SU-DHL-6 (cell line): ENCODE measurements at regions not wholly inside any gene's neighbourhood (a gene's known extent, or its start where the extent isn't known, plus 50 kb on each side); places are given as distances from the start of the nearest gene placed in this dataset.

ENCODE experiments used
- H2AFZ ChIP-seq: fragments of 200-600 bp; sonication (generic); 2 replicates; pipeline ENCODE4 v1.6.1; 2014; ENCODE audit warnings: low read depth, mild to moderate bottlenecking, moderate library complexity, mixed read lengths, antibody characterized with exemption, low read length; ENCODE audit not compliant: severe bottlenecking
- H3F3A ChIP-seq: fragments of 200-600 bp; shearing (Covaris generic); 2 replicates; pipeline ENCODE4 v1.6.0; 2016; ENCODE audit warnings: antibody characterized with exemption, mild to moderate bottlenecking; ENCODE audit not compliant: insufficient read depth
- H3K27ac ChIP-seq: fragments of 200-600 bp; sonication (generic); 2 replicates; pipeline ENCODE4 v1.5.1; 2016; ENCODE audit warnings: low read depth, mild to moderate bottlenecking, low read length, moderate library complexity, mixed read lengths
- H3K27me3 ChIP-seq: fragments of 200-600 bp; sonication (generic), shearing (Covaris generic); 2 replicates; pipeline ENCODE4 v1.6.0; 2014; ENCODE audit warnings: mild to moderate bottlenecking, low read length
- H3K36me3 ChIP-seq: fragments of 200-600 bp; sonication (generic); 2 replicates; pipeline ENCODE4 v1.6.1; 2014; ENCODE audit warnings: mild to moderate bottlenecking, low read length, mixed read lengths
- H3K4me2 ChIP-seq: fragments of 300-600, 200-600 bp; shearing (Covaris generic), sonication (generic); 2 replicates; pipeline ENCODE4 v1.6.0; 2014; ENCODE audit warnings: low read length, low read depth, mild to moderate bottlenecking; ENCODE audit not compliant: poor library complexity, severe bottlenecking
- H3K4me3 ChIP-seq: fragments of 200-600 bp; sonication (generic); 2 replicates; pipeline ENCODE4 v1.5.1; 2014; ENCODE audit warnings: antibody characterized with exemption, low read length, mild to moderate bottlenecking, mixed read lengths; ENCODE audit not compliant: insufficient read depth, poor library complexity, severe bottlenecking
- H3K79me2 ChIP-seq: fragments of 200-600 bp; sonication (generic); 2 replicates; pipeline ENCODE4 v1.6.1; 2014; ENCODE audit warnings: mild to moderate bottlenecking, low read length, moderate library complexity; ENCODE audit not compliant: insufficient read depth
- H3K9ac ChIP-seq: fragments of 200-600 bp; sonication (generic); 2 replicates; pipeline ENCODE4 v1.7.0; 2014; ENCODE audit warnings: mild to moderate bottlenecking, low read length
- H3K9me2 ChIP-seq: fragments of 200-600 bp; sonication (generic); replicated peaks from 2 replicates; pipeline ENCODE4 v1.6.1; 2014; ENCODE audit warnings: low read length; ENCODE audit not compliant: insufficient read depth
- H3K9me3 ChIP-seq: fragments of 200-600 bp; sonication (generic); 2 replicates; pipeline ENCODE4 v1.6.1; 2014; ENCODE audit warnings: low read length, mixed read lengths; ENCODE audit not compliant: insufficient read depth
- H4K20me1 ChIP-seq: fragments of 200-600 bp; sonication (generic); 2 replicates; pipeline ENCODE4 v1.6.1; 2014; ENCODE audit warnings: low read depth, mild to moderate bottlenecking, antibody characterized with exemption, low read length, moderate library complexity, mixed read lengths
- EZH2phosphoT487 ChIP-seq: fragments of 200-600 bp; sonication (generic), shearing (Covaris generic); conservative IDR thresholded peaks from 2 replicates; pipeline ENCODE4 v1.6.1; 2018; ENCODE audit warnings: mild to moderate bottlenecking, antibody characterized with exemption, low read length, moderate library complexity, mixed read lengths
- TF ChIP-seq, protein P1 (sequence below): fragments of 200-600 bp; sonication (generic); IDR thresholded peaks from one replicate; pipeline ENCODE4 v1.5.1; 2017; ENCODE audit warnings: antibody characterized with exemption, mild to moderate bottlenecking, low read length, moderate library complexity; ENCODE audit not compliant: insufficient read depth, poor library complexity, severe bottlenecking

GRCh38 chr7:81070956-81071355 is 152.1 kb upstream of the SEMA3C start:
- TF ChIP-seq EZH2phosphoT487, result no peak
- TF ChIP-seq, protein P1, sequence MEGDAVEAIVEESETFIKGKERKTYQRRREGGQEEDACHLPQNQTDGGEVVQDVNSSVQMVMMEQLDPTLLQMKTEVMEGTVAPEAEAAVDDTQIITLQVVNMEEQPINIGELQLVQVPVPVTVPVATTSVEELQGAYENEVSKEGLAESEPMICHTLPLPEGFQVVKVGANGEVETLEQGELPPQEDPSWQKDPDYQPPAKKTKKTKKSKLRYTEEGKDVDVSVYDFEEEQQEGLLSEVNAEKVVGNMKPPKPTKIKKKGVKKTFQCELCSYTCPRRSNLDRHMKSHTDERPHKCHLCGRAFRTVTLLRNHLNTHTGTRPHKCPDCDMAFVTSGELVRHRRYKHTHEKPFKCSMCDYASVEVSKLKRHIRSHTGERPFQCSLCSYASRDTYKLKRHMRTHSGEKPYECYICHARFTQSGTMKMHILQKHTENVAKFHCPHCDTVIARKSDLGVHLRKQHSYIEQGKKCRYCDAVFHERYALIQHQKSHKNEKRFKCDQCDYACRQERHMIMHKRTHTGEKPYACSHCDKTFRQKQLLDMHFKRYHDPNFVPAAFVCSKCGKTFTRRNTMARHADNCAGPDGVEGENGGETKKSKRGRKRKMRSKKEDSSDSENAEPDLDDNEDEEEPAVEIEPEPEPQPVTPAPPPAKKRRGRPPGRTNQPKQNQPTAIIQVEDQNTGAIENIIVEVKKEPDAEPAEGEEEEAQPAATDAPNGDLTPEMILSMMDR, result no peak
- Histone ChIP-seq H3K36me3 (no peaks in the 10 kb centered on the region), H3F3A (no peaks in the 10 kb centered on the region), H2AFZ (no peak overlapping the region), H3K27ac (no peak overlapping the region), H4K20me1 (no peaks in the 10 kb centered on the region), H3K79me2 (no peaks in the 10 kb centered on the region), H3K4me3 (no peak overlapping the region), H3K9me3 (no peaks in the 10 kb centered on the region; the same call in 1 of the 2 replicates), H3K9me2 (no peaks in the 10 kb centered on the region), H3K4me2 (no peak overlapping the region), H3K9ac (no peak overlapping the region), H3K27me3 (no peaks in the 10 kb centered on the region)

DNA sequence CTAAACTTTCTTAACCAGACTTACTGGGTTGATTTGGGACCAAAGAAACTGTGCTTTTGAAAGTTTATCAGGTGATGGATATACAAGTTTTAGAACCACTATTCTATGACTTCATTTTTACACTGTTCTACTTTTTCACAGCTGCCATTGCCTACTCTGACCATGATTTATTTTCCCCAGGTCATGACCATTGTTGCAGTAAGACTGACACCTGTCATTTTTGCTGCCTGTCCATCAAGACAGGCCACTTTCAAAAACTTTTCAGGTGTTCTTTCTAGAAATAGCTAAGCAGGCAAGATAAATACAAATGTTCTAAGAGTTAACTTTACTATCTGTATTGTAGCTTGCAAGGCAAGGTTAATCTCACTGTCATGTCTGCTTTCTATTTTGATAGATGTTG is 147.9 kb upstream of the SEMA3C start:
- H3K9me3 ChIP-seq, result no peaks in the 10 kb centered on the region; the same call in 1 of the 2 replicates
- TF ChIP-seq, protein P1, result no peak
- no peak for TF ChIP-seq EZH2phosphoT487
- no peaks in the 10 kb centered on the region for H4K20me1 ChIP-seq

GRCh38 chr7:81064426-81064825 is 145.6 kb upstream of the SEMA3C start:
- Histone ChIP-seq H2AFZ (no peak overlapping the region), H4K20me1 (no peaks in the 10 kb centered on the region), H3K27ac (no peak overlapping the region), H3K9me3 (no peaks in the 10 kb centered on the region), H3K36me3 (no peaks in the 10 kb centered on the region), H3F3A (no peaks in the 10 kb centered on the region), H3K4me3 (no peak overlapping the region), H3K4me2 (no peak overlapping the region), H3K27me3 (no peaks in the 10 kb centered on the region), H3K9ac (no peak overlapping the region), H3K9me2 (no peaks in the 10 kb centered on the region), H3K79me2 (no peaks in the 10 kb centered on the region)
- TF ChIP-seq, protein P1, result no peak

More for the DNA sequence above, 147.9 kb upstream of the SEMA3C start:
- Histone ChIP-seq H3K4me3 (no peak overlapping the region), H3K4me2 (no peak overlapping the region), H3F3A (no peaks in the 10 kb centered on the region), H3K36me3 (no peaks in the 10 kb centered on the region), H3K9me2 (no peaks in the 10 kb centered on the region), H3K27ac (no peak overlapping the region), H3K79me2 (no peaks in the 10 kb centered on the region), H3K27me3 (no peaks in the 10 kb centered on the region), H3K9ac (no peak overlapping the region), H2AFZ (no peak overlapping the region)
